ENCODE measurements at regions not wholly inside any gene's neighbourhood (a gene's known extent, or its start where the extent isn't known, plus 50 kb on each side); places are given as distances from the start of the nearest gene placed in this dataset.

DNA sequence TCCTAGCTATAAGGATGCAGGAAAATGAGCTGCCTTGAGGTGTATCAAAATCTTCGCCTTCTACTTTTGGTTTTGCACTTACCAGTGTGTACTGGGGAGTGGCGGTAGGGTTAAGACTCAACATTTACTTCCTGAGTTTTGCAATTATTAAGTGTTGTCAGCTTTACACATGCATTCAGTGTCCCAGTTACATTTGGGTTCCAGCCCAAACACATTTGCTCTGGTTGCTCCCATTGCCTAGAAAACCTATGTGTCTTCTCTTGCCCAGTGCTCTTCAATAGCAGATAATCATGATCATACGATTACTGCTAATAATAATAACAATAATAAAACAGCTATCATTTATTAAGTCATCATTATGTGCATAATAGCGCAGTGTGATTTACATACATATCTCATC, 241.5 kb upstream of the PAPPA start:
- ChIA-PET CTCF (no interaction called here), POLR2A (no interaction called here)
- Mint-ChIP-seq H3K9me3 (no peaks in the 10 kb centered on the region; the same call in 1 of the 2 replicates), H3K27ac (no peak overlapping the region), H3K4me3 (no peak overlapping the region), H3K36me3 (no peaks in the 10 kb centered on the region), H3K4me1 (peaks cover 14% of the 10 kb centered on the region), H3K27me3 (ENCODE audit: low read depth) (no peaks in the 10 kb centered on the region)
- TF ChIP-seq, protein P1, sequence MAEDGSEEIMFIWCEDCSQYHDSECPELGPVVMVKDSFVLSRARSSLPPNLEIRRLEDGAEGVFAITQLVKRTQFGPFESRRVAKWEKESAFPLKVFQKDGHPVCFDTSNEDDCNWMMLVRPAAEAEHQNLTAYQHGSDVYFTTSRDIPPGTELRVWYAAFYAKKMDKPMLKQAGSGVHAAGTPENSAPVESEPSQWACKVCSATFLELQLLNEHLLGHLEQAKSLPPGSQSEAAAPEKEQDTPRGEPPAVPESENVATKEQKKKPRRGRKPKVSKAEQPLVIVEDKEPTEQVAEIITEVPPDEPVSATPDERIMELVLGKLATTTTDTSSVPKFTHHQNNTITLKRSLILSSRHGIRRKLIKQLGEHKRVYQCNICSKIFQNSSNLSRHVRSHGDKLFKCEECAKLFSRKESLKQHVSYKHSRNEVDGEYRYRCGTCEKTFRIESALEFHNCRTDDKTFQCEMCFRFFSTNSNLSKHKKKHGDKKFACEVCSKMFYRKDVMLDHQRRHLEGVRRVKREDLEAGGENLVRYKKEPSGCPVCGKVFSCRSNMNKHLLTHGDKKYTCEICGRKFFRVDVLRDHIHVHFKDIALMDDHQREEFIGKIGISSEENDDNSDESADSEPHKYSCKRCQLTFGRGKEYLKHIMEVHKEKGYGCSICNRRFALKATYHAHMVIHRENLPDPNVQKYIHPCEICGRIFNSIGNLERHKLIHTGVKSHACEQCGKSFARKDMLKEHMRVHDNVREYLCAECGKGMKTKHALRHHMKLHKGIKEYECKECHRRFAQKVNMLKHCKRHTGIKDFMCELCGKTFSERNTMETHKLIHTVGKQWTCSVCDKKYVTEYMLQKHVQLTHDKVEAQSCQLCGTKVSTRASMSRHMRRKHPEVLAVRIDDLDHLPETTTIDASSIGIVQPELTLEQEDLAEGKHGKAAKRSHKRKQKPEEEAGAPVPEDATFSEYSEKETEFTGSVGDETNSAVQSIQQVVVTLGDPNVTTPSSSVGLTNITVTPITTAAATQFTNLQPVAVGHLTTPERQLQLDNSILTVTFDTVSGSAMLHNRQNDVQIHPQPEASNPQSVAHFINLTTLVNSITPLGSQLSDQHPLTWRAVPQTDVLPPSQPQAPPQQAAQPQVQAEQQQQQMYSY (CRISPR knock-in tag; IDR thresholded peaks at IDR 0.05), result no peak
- TF ChIP-seq TCF7 (CRISPR knock-in tag; IDR thresholded peaks at IDR 0.05; ENCODE audit: low read depth), result no peak
- TF ChIP-seq, protein P2, sequence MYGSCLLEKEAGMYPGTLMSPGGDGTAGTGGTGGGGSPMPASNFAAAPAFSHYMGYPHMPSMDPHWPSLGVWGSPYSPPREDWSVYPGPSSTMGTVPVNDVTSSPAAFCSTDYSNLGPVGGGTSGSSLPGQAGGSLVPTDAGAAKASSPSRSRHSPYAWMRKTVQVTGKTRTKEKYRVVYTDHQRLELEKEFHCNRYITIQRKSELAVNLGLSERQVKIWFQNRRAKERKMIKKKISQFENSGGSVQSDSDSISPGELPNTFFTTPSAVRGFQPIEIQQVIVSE (CRISPR knock-in tag; IDR thresholded peaks at IDR 0.05; ENCODE audit: borderline replicate concordance), result no peak
- TF ChIP-seq ZNF219 (CRISPR knock-in tag; IDR thresholded peaks at IDR 0.05; ENCODE audit: borderline replicate concordance), result no peak
- TF ChIP-seq, protein P3, sequence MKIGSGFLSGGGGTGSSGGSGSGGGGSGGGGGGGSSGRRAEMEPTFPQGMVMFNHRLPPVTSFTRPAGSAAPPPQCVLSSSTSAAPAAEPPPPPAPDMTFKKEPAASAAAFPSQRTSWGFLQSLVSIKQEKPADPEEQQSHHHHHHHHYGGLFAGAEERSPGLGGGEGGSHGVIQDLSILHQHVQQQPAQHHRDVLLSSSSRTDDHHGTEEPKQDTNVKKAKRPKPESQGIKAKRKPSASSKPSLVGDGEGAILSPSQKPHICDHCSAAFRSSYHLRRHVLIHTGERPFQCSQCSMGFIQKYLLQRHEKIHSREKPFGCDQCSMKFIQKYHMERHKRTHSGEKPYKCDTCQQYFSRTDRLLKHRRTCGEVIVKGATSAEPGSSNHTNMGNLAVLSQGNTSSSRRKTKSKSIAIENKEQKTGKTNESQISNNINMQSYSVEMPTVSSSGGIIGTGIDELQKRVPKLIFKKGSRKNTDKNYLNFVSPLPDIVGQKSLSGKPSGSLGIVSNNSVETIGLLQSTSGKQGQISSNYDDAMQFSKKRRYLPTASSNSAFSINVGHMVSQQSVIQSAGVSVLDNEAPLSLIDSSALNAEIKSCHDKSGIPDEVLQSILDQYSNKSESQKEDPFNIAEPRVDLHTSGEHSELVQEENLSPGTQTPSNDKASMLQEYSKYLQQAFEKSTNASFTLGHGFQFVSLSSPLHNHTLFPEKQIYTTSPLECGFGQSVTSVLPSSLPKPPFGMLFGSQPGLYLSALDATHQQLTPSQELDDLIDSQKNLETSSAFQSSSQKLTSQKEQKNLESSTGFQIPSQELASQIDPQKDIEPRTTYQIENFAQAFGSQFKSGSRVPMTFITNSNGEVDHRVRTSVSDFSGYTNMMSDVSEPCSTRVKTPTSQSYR (CRISPR knock-in tag; IDR thresholded peaks at IDR 0.05), result no peak
- no peak for TF ChIP-seq JUN (CRISPR knock-in tag; IDR thresholded peaks at IDR 0.05)
- TF ChIP-seq NFE2L1 (CRISPR knock-in tag; IDR thresholded peaks at IDR 0.05), result no peak
- no peak for ATAC-seq
- DNase-seq (ENCODE audit: low spot score), result no peak

DNA sequence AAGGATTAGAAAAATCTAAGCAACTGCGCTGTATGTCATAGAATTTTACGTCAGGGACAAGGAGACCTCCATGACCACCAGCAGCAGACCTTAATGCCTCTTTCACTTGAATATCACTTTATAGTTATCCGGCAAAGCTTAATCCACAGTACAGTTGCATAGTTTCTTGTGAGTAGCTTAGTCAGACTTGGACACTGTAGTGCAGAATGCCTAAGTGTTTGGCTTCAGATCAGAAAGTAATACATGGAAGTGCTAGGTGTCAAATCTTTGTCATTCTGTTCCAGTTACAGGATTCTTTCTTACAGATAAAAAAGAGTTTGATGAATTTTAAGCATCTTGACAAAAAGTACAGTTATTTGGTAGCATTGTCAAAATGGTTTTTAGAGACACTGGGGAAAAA, 239.9 kb upstream of the PAPPA start:
- no peak overlapping the region for H3K27ac Mint-ChIP-seq
- ChIA-PET CTCF (no interaction called here), POLR2A (no interaction called here)
- peaks cover 10% of the 10 kb centered on the region for H3K4me1 Mint-ChIP-seq
- H3K27me3 Mint-ChIP-seq (ENCODE audit: low read depth), result no peaks in the 10 kb centered on the region
- no peak for TF ChIP-seq ZNF263 (CRISPR knock-in tag; IDR thresholded peaks at IDR 0.05; ENCODE audit: low read depth)
- TF ChIP-seq NR3C1 (CRISPR knock-in tag; conservative IDR thresholded peaks at IDR 0.05; ENCODE audit: low read depth), result no peak
- TF ChIP-seq ZNF317 (CRISPR knock-in tag; IDR thresholded peaks at IDR 0.05; ENCODE audit: borderline replicate concordance, low read depth), result no peak
- TF ChIP-seq ZNF232 (CRISPR knock-in tag; IDR thresholded peaks at IDR 0.05), result no peak
- TF ChIP-seq JUN (CRISPR knock-in tag; IDR thresholded peaks at IDR 0.05), result no peak
- no peak for TF ChIP-seq ZNF396 (CRISPR knock-in tag; IDR thresholded peaks at IDR 0.05; ENCODE audit: borderline replicate concordance)
- no peak for TF ChIP-seq ETV6 (CRISPR knock-in tag; IDR thresholded peaks at IDR 0.05)
- TF ChIP-seq, protein P4, sequence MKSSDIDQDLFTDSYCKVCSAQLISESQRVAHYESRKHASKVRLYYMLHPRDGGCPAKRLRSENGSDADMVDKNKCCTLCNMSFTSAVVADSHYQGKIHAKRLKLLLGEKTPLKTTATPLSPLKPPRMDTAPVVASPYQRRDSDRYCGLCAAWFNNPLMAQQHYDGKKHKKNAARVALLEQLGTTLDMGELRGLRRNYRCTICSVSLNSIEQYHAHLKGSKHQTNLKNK (CRISPR knock-in tag; IDR thresholded peaks at IDR 0.05), result no peak
- TF ChIP-seq PRRX2 (CRISPR knock-in tag; IDR thresholded peaks at IDR 0.05), result no peak
- TF ChIP-seq, protein P2 (CRISPR knock-in tag; IDR thresholded peaks at IDR 0.05; ENCODE audit: borderline replicate concordance), result no peak
- no peaks in the 10 kb centered on the region; the same call in 1 of the 2 replicates for H3K9me3 Mint-ChIP-seq
- DNase-seq (ENCODE audit: low spot score) (no peak), ATAC-seq (no peak)
- H3K36me3 Mint-ChIP-seq, result no peaks in the 10 kb centered on the region
- no peak overlapping the region for H3K4me3 Mint-ChIP-seq
